HCT116 (cell line): ENCODE measurements at regions not wholly inside any gene's neighbourhood (a gene's known extent, or its start where the extent isn't known, plus 50 kb on each side); places are given as distances from the start of the nearest gene placed in this dataset.

Experiments
- JUND ChIP-seq: IDR thresholded peaks from 2 replicates; pipeline ENCODE4 v1.6.1; 2012
- SRF ChIP-seq: IDR thresholded peaks from 2 replicates; pipeline ENCODE4 v1.6.1; 2012; ENCODE audit warnings: low read depth
- ZNF274 ChIP-seq: fragments of 200-500 bp; sonication (Bioruptor generic); IDR thresholded peaks from 2 replicates; pipeline ENCODE4 v1.6.1; 2014; ENCODE audit warnings: mild to moderate bottlenecking, low read depth, low read length, inconsistent platforms
- TF ChIP-seq, protein P1 (sequence below), 3 experiments: fragments of 200-600 bp in 1 of 3; sonication (generic) in 1 of 3; IDR thresholded peaks in 2 of 3; conservative IDR thresholded peaks in 1 of 3; 2 replicates each; pipeline ENCODE4 v1.5.1; 2012 to 2017; ENCODE audit warnings: low read depth in 2 of 3, low read length in 2 of 3, antibody characterized with exemption in 1 of 3, borderline replicate concordance in 1 of 3, control low read depth in 1 of 3, mild to moderate bottlenecking in 1 of 3, mixed read lengths in 1 of 3, mixed run types in 1 of 3, moderate library complexity in 1 of 3; ENCODE audit not compliant: insufficient read depth in 1 of 3

DNA sequence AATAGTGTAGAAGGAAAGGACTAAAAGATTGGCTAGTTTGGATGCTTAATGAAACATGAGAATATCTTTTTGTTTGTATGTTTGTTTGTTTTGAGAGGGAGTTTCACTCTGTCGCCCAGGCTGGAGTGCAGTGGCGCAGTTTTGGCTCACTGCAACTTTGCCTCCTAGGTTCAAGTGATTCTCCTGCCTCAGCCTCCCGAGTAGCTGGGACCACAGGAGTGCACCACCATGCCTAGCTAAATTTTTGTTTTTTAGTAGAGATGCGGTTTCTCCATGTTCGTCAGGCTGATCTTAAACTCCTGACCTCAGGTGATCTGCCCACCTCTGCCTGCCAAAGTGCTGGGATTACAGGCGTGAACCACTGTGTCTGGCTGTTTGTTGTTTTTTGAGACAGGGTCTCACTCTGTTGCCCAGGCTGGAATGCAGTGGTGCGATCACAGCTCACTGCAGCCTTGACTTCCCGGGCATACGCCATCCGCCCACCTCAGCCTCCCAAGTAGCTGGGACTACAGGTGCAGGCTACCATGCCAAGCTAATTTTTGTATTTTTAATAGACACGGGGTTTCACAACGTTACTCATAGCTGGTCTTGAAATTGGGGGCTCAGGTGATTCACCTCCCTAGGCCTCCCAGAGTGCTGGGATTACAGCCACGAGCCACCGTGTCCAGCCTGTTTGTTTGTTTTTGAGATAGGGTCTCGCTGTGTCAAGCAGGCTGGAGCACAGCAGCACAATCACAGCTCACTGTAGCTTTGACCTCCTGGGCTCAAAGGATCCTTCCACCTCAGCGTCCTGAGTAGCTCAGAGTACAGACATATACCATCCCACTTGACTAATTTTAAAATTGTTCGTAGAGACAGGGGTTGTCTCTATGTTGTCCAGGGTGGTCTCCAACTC is 209.2 kb downstream of the MYCN start:
- TF ChIP-seq ZNF274 (no peak), SRF (no peak), JUND (no peak)
- TF ChIP-seq, protein P1, sequence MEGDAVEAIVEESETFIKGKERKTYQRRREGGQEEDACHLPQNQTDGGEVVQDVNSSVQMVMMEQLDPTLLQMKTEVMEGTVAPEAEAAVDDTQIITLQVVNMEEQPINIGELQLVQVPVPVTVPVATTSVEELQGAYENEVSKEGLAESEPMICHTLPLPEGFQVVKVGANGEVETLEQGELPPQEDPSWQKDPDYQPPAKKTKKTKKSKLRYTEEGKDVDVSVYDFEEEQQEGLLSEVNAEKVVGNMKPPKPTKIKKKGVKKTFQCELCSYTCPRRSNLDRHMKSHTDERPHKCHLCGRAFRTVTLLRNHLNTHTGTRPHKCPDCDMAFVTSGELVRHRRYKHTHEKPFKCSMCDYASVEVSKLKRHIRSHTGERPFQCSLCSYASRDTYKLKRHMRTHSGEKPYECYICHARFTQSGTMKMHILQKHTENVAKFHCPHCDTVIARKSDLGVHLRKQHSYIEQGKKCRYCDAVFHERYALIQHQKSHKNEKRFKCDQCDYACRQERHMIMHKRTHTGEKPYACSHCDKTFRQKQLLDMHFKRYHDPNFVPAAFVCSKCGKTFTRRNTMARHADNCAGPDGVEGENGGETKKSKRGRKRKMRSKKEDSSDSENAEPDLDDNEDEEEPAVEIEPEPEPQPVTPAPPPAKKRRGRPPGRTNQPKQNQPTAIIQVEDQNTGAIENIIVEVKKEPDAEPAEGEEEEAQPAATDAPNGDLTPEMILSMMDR (IDR thresholded peaks at IDR 0.05 in 2 of 3, conservative IDR thresholded peaks at IDR 0.05 in 1 of 3; ENCODE audit: borderline replicate concordance in 1 of 3, insufficient read depth in 1 of 3, low read depth in 2 of 3, low read length in 2 of 3): no peak
